CD14-positive monocyte (primary cell): ENCODE measurements at regions not wholly inside any gene's neighbourhood (a gene's known extent, or its start where the extent isn't known, plus 50 kb on each side); places are given as distances from the start of the nearest gene placed in this dataset.

Experiments
- DNase-seq, 3 donors: peaks; one replicate each; pipeline ENCODE4 v3.0.0-alpha.2; 2011 to 2022
- H2AFZ ChIP-seq: 2 replicates; pipeline ENCODE4 v1.6.0; 2012; ENCODE audit warnings: mild to moderate bottlenecking, low read depth, low read length, inconsistent platforms; ENCODE audit not compliant: insufficient read depth, poor library complexity, severe bottlenecking
- H3K27ac ChIP-seq, 2 donors: 1 replicate in 1 of 2; 2 replicates in 1 of 2; pipeline ENCODE4 v1.5.1; 2012 to 2013; ENCODE audit warnings: low read length in 2 of 2, control low read depth in 1 of 2, inconsistent platforms in 1 of 2, low read depth in 1 of 2, mild to moderate bottlenecking in 1 of 2
- H3K27me3 ChIP-seq, 2 donors: one replicate each; pipeline versions ENCODE4 v1.6.0 to v1.6.1; 2011 to 2013; ENCODE audit warnings: low read length in 2 of 2; ENCODE audit not compliant: control insufficient read depth in 2 of 2, insufficient read depth in 2 of 2
- H3K36me3 ChIP-seq, 2 donors: replicated peaks in 1 of 2; 1 replicate in 1 of 2; 2 replicates in 1 of 2; pipeline versions ENCODE4 v1.5.1 to v1.6.1; 2012 to 2013; ENCODE audit warnings: low read length in 2 of 2, control low read depth in 1 of 2, inconsistent platforms in 1 of 2, mild to moderate bottlenecking in 1 of 2; ENCODE audit not compliant: insufficient read depth in 2 of 2, control insufficient read depth in 1 of 2
- H3K4me1 ChIP-seq, 2 donors: 1 replicate in 1 of 2; 2 replicates in 1 of 2; pipeline versions ENCODE4 v1.5.1 to v1.6.1; 2012 to 2013; ENCODE audit warnings: low read length in 2 of 2, control low read depth in 1 of 2, inconsistent platforms in 1 of 2, mild to moderate bottlenecking in 1 of 2, moderate library complexity in 1 of 2; ENCODE audit not compliant: insufficient read depth in 2 of 2, control insufficient read depth in 1 of 2
- H3K4me2 ChIP-seq: replicated peaks from 2 replicates; pipeline ENCODE3; 2012; ENCODE audit warnings: low read length, moderate library complexity, mild to moderate bottlenecking; ENCODE audit not compliant: poor library complexity, severe bottlenecking; ENCODE audit errors: extremely low read depth
- H3K4me3 ChIP-seq, 3 experiments: fragments of 200-600 bp in 1 of 3; sonication (generic) in 1 of 3; replicated peaks in 1 of 3; 1 replicate in 2 of 3; 2 replicates in 1 of 3; pipeline ENCODE4 v1.5.1; 2011 to 2013; ENCODE audit warnings: low read length in 3 of 3, mild to moderate bottlenecking in 3 of 3, control low read depth in 2 of 3, low read depth in 2 of 3, inconsistent platforms in 1 of 3, moderate library complexity in 1 of 3
- H3K79me2 ChIP-seq: 2 replicates; pipeline ENCODE4 v1.6.0; 2012; ENCODE audit warnings: mild to moderate bottlenecking, control low read depth, inconsistent platforms, low read length, moderate library complexity; ENCODE audit not compliant: insufficient read depth
- H3K9ac ChIP-seq: 2 replicates; pipeline ENCODE4 v1.6.0; 2017; ENCODE audit warnings: low read length, mild to moderate bottlenecking; ENCODE audit not compliant: insufficient read depth, poor library complexity, severe bottlenecking
- H3K9me3 ChIP-seq, 2 donors: replicated peaks in 1 of 2; 1 replicate in 1 of 2; 2 replicates in 1 of 2; pipeline versions ENCODE4 v1.5.1 to v1.6.1; 2012 to 2013; ENCODE audit warnings: low read length in 2 of 2, control low read depth in 1 of 2; ENCODE audit not compliant: control insufficient read depth in 1 of 2, insufficient read depth in 1 of 2
- H4K20me1 ChIP-seq: 2 replicates; pipeline ENCODE4 v1.6.0; 2012; ENCODE audit warnings: mild to moderate bottlenecking, low read length, control low read depth, moderate library complexity; ENCODE audit not compliant: insufficient read depth
- H3K27ac Mint-ChIP-seq, 7 donors: one replicate each; pipeline ENCODE4 v1.8.0; 2020; ENCODE audit warnings: mild to moderate bottlenecking in 7 of 7, mixed read lengths in 7 of 7, moderate library complexity in 6 of 7, inconsistent platforms in 2 of 7
- H3K27me3 Mint-ChIP-seq, 3 donors: one replicate each; pipeline ENCODE4 v1.8.0; 2021 to 2022; ENCODE audit warnings: low read depth in 3 of 3, mild to moderate bottlenecking in 3 of 3, mixed read lengths in 3 of 3, moderate library complexity in 3 of 3, inconsistent platforms in 1 of 3
- H3K36me3 Mint-ChIP-seq, 2 donors: one replicate each; pipeline ENCODE4 v1.8.0; 2020; ENCODE audit warnings: mixed read lengths in 2 of 2, inconsistent platforms in 1 of 2, mild to moderate bottlenecking in 1 of 2
- H3K4me1 Mint-ChIP-seq: one replicate; pipeline ENCODE4 v1.8.0; 2020; ENCODE audit warnings: mild to moderate bottlenecking, mixed read lengths
- H3K4me3 Mint-ChIP-seq, 2 donors: one replicate each; pipeline ENCODE4 v1.8.0; 2020; ENCODE audit warnings: mild to moderate bottlenecking in 2 of 2, mixed read lengths in 2 of 2, moderate library complexity in 1 of 2
- H3K9me3 Mint-ChIP-seq, 7 donors: one replicate each; pipeline ENCODE4 v1.8.0; 2020 to 2022; ENCODE audit warnings: mixed read lengths in 7 of 7, mild to moderate bottlenecking in 6 of 7, moderate library complexity in 6 of 7, inconsistent platforms in 2 of 7
- CTCF ChIP-seq: fragments of 200-600 bp; IDR thresholded peaks from one replicate; pipeline ENCODE4 v1.8.0; 2022; ENCODE audit warnings: antibody characterized with exemption, mild to moderate bottlenecking
- WGBS: methylation state at CpG from one replicate; pipeline ENCODE4 v1.1.5; 2013; ENCODE audit warnings: missing lambda C conversion rate; ENCODE audit not compliant: insufficient coverage; 5-methylcytosine and 5-hydroxymethylcytosine counted together
- intact Hi-C, 2 donors: fragments of 100-400 bp; cut with micrococcal nuclease; formaldehyde crosslinking; loops; one replicate each; pipeline versions ENCODE4 v1.15.0 to v1.15.1; 2023

GRCh38 chr12:91289072-91289471, 106.5 kb upstream of the DCN start:
- Histone ChIP-seq H2AFZ (no peak overlapping the region), H3K36me3 (no peaks in the 10 kb centered on the region), H4K20me1 (no peaks in the 10 kb centered on the region), H3K79me2 (no peaks in the 10 kb centered on the region), H3K27me3 (no peaks in the 10 kb centered on the region), H3K9me3 (peaks cover 0 to 4% of the 10 kb centered on the region in 2 donors), H3K9ac (no peak overlapping the region), H3K27ac (no peak overlapping the region), H3K4me2 (no peak overlapping the region), H3K4me3 (no peak overlapping the region), H3K4me1 (no peaks in the 10 kb centered on the region)
- no peak for DNase-seq
- WGBS = no CpG with 5 or more reads among the region's 1 CpG
- Mint-ChIP-seq H3K4me3 (peak overlapping the region in 1 of 2 donors; percentile 26), H3K4me1 (no peaks in the 10 kb centered on the region), H3K27me3 (peaks cover 0 to 2% (median 0%) of the 10 kb centered on the region in 3 donors), H3K27ac (no peak overlapping the region), H3K9me3 (peaks cover 0 to 7% (median 2%) of the 10 kb centered on the region in 7 donors), H3K36me3 (no peaks in the 10 kb centered on the region)
- TF ChIP-seq CTCF = no peak
- intact Hi-C loops = no loop called here

- no peaks in the 10 kb centered on the region for H4K20me1 ChIP-seq
- no peaks in the 10 kb centered on the region for H3K79me2 ChIP-seq
- Mint-ChIP-seq H3K27me3 (peaks cover 0 to 2% (median 0%) of the 10 kb centered on the region in 3 donors), H3K9me3 (peaks cover 0 to 5% (median 2%) of the 10 kb centered on the region in 7 donors), H3K27ac (no peak overlapping the region), H3K36me3 (no peaks in the 10 kb centered on the region), H3K4me3 (no peak overlapping the region), H3K4me1 (no peaks in the 10 kb centered on the region)
- no peak for TF ChIP-seq CTCF
- H3K9ac ChIP-seq = no peak overlapping the region
- no peak for DNase-seq
- intact Hi-C loops = no loop called here
- H3K4me3 ChIP-seq = no peak overlapping the region
- no peaks in the 10 kb centered on the region for H3K9me3 ChIP-seq
- H3K36me3 ChIP-seq = no peaks in the 10 kb centered on the region
- no peaks in the 10 kb centered on the region for H3K4me1 ChIP-seq
- H3K4me2 ChIP-seq = no peak overlapping the region
- 83% methylated on average over 1 of the region's 3 CpGs for WGBS
- H3K27me3 ChIP-seq = no peaks in the 10 kb centered on the region
- no peak overlapping the region for H2AFZ ChIP-seq
- H3K27ac ChIP-seq = no peak overlapping the region
These were observed 105.1 kb upstream of the DCN start for GRCh38 chr12:91287753-91288152.
